Activated naive CD8-positive, alpha-beta T cell treated with anti-CD3 and anti-CD28 coated beads for 36 hours (primary cell): ENCODE measurements at regions not wholly inside any gene's neighbourhood (a gene's known extent, or its start where the extent isn't known, plus 50 kb on each side); places are given as distances from the start of the nearest gene placed in this dataset.
"Not testable (repeated sequence)": the region's sequence is repeated elsewhere in the genome, so short reads cannot be mapped to it uniquely, and the experiment has no call there.

Experiments
- DNase-seq: peaks from one replicate; pipeline ENCODE4 v3.0.0; 2021
- H3K27ac Mint-ChIP-seq: one replicate; pipeline ENCODE4 v1.8.0; 2022; ENCODE audit warnings: mild to moderate bottlenecking, moderate library complexity, mixed read lengths
- H3K27me3 Mint-ChIP-seq: one replicate; pipeline ENCODE4 v1.8.0; 2022; ENCODE audit warnings: mild to moderate bottlenecking, mixed read lengths
- H3K36me3 Mint-ChIP-seq: one replicate; pipeline ENCODE4 v1.8.0; 2021; ENCODE audit warnings: mild to moderate bottlenecking, mixed read lengths
- H3K4me1 Mint-ChIP-seq: one replicate; pipeline ENCODE4 v1.8.0; 2021; ENCODE audit warnings: mixed read lengths
- H3K4me3 Mint-ChIP-seq: one replicate; pipeline ENCODE4 v1.8.0; 2022; ENCODE audit warnings: mild to moderate bottlenecking, moderate library complexity, mixed read lengths
- H3K9me3 Mint-ChIP-seq: one replicate; pipeline ENCODE4 v1.8.0; 2022; ENCODE audit warnings: mixed read lengths

GRCh38 chr22:22062306-22062793 is 79.8 kb upstream of the TOP3B start:
- no peaks in the 10 kb centered on the region for H3K4me1 Mint-ChIP-seq

GRCh38 chr22:22061085-22062077 is 78.8 kb upstream of the TOP3B start:
- no peaks in the 10 kb centered on the region for H3K36me3 Mint-ChIP-seq
- H3K4me1 Mint-ChIP-seq = no peaks in the 10 kb centered on the region
- DNase-seq = no peak
- H3K27ac Mint-ChIP-seq = no peak overlapping the region
- H3K9me3 Mint-ChIP-seq = no peaks in the 10 kb centered on the region
- H3K4me3 Mint-ChIP-seq = no peak overlapping the region
- H3K27me3 Mint-ChIP-seq = peaks cover 38% of the 10 kb centered on the region

More at GRCh38 chr22:22062306-22062793, 79.8 kb upstream of the TOP3B start:
- no peak overlapping the region for H3K4me3 Mint-ChIP-seq
- no peaks in the 10 kb centered on the region for H3K36me3 Mint-ChIP-seq
- no peak overlapping the region for H3K27ac Mint-ChIP-seq
- no peak for DNase-seq
- no peaks in the 10 kb centered on the region for H3K9me3 Mint-ChIP-seq
- H3K27me3 Mint-ChIP-seq = peaks cover 34% of the 10 kb centered on the region

GRCh38 chr22:22060200-22061084 is 77.9 kb upstream of the TOP3B start:
- no peaks in the 10 kb centered on the region for H3K9me3 Mint-ChIP-seq
- H3K4me1 Mint-ChIP-seq = no peaks in the 10 kb centered on the region
- no peak overlapping the region for H3K4me3 Mint-ChIP-seq
- DNase-seq = peak; percentile 62
- no peak overlapping the region for H3K27ac Mint-ChIP-seq
- H3K36me3 Mint-ChIP-seq = no peaks in the 10 kb centered on the region
- peaks cover 47% of the 10 kb centered on the region for H3K27me3 Mint-ChIP-seq

- peaks cover 52% of the 10 kb centered on the region for H3K27me3 Mint-ChIP-seq
- no peaks in the 10 kb centered on the region for H3K36me3 Mint-ChIP-seq
- no peaks in the 10 kb centered on the region for H3K4me1 Mint-ChIP-seq
- DNase-seq = no peak
- no peaks in the 10 kb centered on the region for H3K9me3 Mint-ChIP-seq
- no peak overlapping the region for H3K4me3 Mint-ChIP-seq
- H3K27ac Mint-ChIP-seq = no peak overlapping the region
Observed at GRCh38 chr22:22059291-22060002, 76.9 kb upstream of the TOP3B start.

- Mint-ChIP-seq H3K4me3 (no peak overlapping the region), H3K9me3 (no peaks in the 10 kb centered on the region), H3K36me3 (no peaks in the 10 kb centered on the region)
Observed at GRCh38 chr22:22058633-22059290, 76.2 kb upstream of the TOP3B start.

GRCh38 chr22:22057617-22058378 is 75.2 kb upstream of the TOP3B start:
- Mint-ChIP-seq H3K9me3 (no peaks in the 10 kb centered on the region), H3K4me1 (no peaks in the 10 kb centered on the region), H3K27me3 (peaks cover 57% of the 10 kb centered on the region), H3K27ac (no peak overlapping the region), H3K36me3 (no peaks in the 10 kb centered on the region), H3K4me3 (no peak overlapping the region)
- DNase-seq = no peak

More at GRCh38 chr22:22058633-22059290, 76.2 kb upstream of the TOP3B start:
- Mint-ChIP-seq H3K4me1 (no peaks in the 10 kb centered on the region), H3K27me3 (peaks cover 59% of the 10 kb centered on the region), H3K27ac (no peak overlapping the region)
- DNase-seq = no peak

- H3K27ac Mint-ChIP-seq, H3K4me3 Mint-ChIP-seq, DNase-seq, H3K4me1 Mint-ChIP-seq, H3K36me3 Mint-ChIP-seq, H3K9me3 Mint-ChIP-seq: not testable (repeated sequence)
- peaks cover 64% of the 10 kb centered on the region for H3K27me3 Mint-ChIP-seq
Observed at GRCh38 chr22:22056809-22057594, 74.4 kb upstream of the TOP3B start.

GRCh38 chr22:22052548-22053139 is 70.1 kb upstream of the TOP3B start:
- H3K4me1 Mint-ChIP-seq, DNase-seq, H3K27ac Mint-ChIP-seq, H3K4me3 Mint-ChIP-seq, H3K36me3 Mint-ChIP-seq, H3K9me3 Mint-ChIP-seq: not testable (repeated sequence)
- peaks cover 58% of the 10 kb centered on the region for H3K27me3 Mint-ChIP-seq

- H3K27me3 Mint-ChIP-seq = peaks cover 49% of the 10 kb centered on the region
- H3K4me1 Mint-ChIP-seq, H3K4me3 Mint-ChIP-seq, H3K27ac Mint-ChIP-seq, DNase-seq, H3K9me3 Mint-ChIP-seq, H3K36me3 Mint-ChIP-seq: not testable (repeated sequence)
Observed at GRCh38 chr22:22051032-22051431, 68.4 kb upstream of the TOP3B start.

- Mint-ChIP-seq H3K27me3 (peaks cover 41% of the 10 kb centered on the region), H3K9me3 (no peaks in the 10 kb centered on the region), H3K36me3 (no peaks in the 10 kb centered on the region), H3K4me3 (no peak overlapping the region), H3K4me1 (no peaks in the 10 kb centered on the region), H3K27ac (no peak overlapping the region)
- DNase-seq = no peak
Observed at GRCh38 chr22:22050141-22050775, 67.7 kb upstream of the TOP3B start.

- H3K27me3 Mint-ChIP-seq = peaks cover 37% of the 10 kb centered on the region
- H3K9me3 Mint-ChIP-seq = no peaks in the 10 kb centered on the region
- H3K27ac Mint-ChIP-seq = no peak overlapping the region
- no peaks in the 10 kb centered on the region for H3K4me1 Mint-ChIP-seq
- DNase-seq = no peak
- no peak overlapping the region for H3K4me3 Mint-ChIP-seq
- no peaks in the 10 kb centered on the region for H3K36me3 Mint-ChIP-seq
Observed at GRCh38 chr22:22049684-22050083, 67.1 kb upstream of the TOP3B start.

GRCh38 chr22:22048981-22049531 is 66.5 kb upstream of the TOP3B start:
- Mint-ChIP-seq H3K27ac (no peak overlapping the region), H3K4me3 (no peak overlapping the region), H3K9me3 (no peaks in the 10 kb centered on the region), H3K36me3 (no peaks in the 10 kb centered on the region), H3K4me1 (no peaks in the 10 kb centered on the region), H3K27me3 (peaks cover 31% of the 10 kb centered on the region)
- DNase-seq = no peak
